H9 (cell line): ENCODE measurements at regions not wholly inside any gene's neighbourhood (a gene's known extent, or its start where the extent isn't known, plus 50 kb on each side); places are given as distances from the start of the nearest gene placed in this dataset.

Source experiments
- DNase-seq: peaks from one replicate; pipeline ENCODE4 v3.0.0-alpha.2; 2017
- H2AFZ ChIP-seq: one replicate; pipeline ENCODE4 v1.6.1; 2013; ENCODE audit warnings: mild to moderate bottlenecking, low read length, control low read depth, moderate library complexity
- H2AK5ac ChIP-seq: 2 replicates; pipeline ENCODE4 v1.6.1; 2013; ENCODE audit warnings: low read length, control low read depth, mixed read lengths; ENCODE audit not compliant: insufficient read length
- H2BK120ac ChIP-seq: one replicate; pipeline ENCODE4 v1.6.1; 2013; ENCODE audit warnings: low read depth, mild to moderate bottlenecking, low read length, control low read depth, inconsistent platforms; ENCODE audit not compliant: poor library complexity, severe bottlenecking
- H2BK12ac ChIP-seq: 2 replicates; pipeline ENCODE4 v1.6.1; 2013; ENCODE audit warnings: low read length, control low read depth, mixed read lengths, low read depth; ENCODE audit not compliant: insufficient read length
- H2BK15ac ChIP-seq: 2 replicates; pipeline ENCODE4 v1.6.1; 2013; ENCODE audit warnings: low read depth, low read length, control low read depth
- H2BK20ac ChIP-seq: one replicate; pipeline ENCODE4 v1.6.1; 2013; ENCODE audit warnings: low read depth, mild to moderate bottlenecking, low read length, control low read depth, inconsistent platforms; ENCODE audit not compliant: poor library complexity, severe bottlenecking
- H2BK5ac ChIP-seq: 2 replicates; pipeline ENCODE4 v1.6.1; 2013; ENCODE audit warnings: low read length, control low read depth, mixed read lengths; ENCODE audit not compliant: insufficient read length
- H3K14ac ChIP-seq: 2 replicates; pipeline ENCODE4 v1.6.1; 2013; ENCODE audit warnings: low read length, control low read depth; ENCODE audit not compliant: insufficient read depth
- H3K18ac ChIP-seq: 2 replicates; pipeline ENCODE4 v1.6.1; 2013; ENCODE audit warnings: low read depth, mild to moderate bottlenecking, mixed read lengths, low read length, control low read depth; ENCODE audit not compliant: insufficient read length
- H3K23ac ChIP-seq: 2 replicates; pipeline ENCODE4 v1.6.1; 2013; ENCODE audit warnings: low read length, control low read depth, mixed read lengths, low read depth; ENCODE audit not compliant: insufficient read length
- H3K23me2 ChIP-seq: 2 replicates; pipeline ENCODE4 v1.6.1; 2013; ENCODE audit warnings: low read depth, mild to moderate bottlenecking, mixed read lengths, low read length, control low read depth; ENCODE audit not compliant: insufficient read length, poor library complexity, severe bottlenecking
- H3K27ac ChIP-seq: 2 replicates; pipeline ENCODE4 v1.5.1; 2013; ENCODE audit warnings: low read length, control low read depth, mixed read lengths, low read depth; ENCODE audit not compliant: insufficient read length
- H3K27me3 ChIP-seq: 2 replicates; pipeline ENCODE4 v1.6.1; 2013; ENCODE audit warnings: low read length, control low read depth, inconsistent platforms; ENCODE audit not compliant: insufficient read depth
- H3K4ac ChIP-seq: 2 replicates; pipeline ENCODE4 v1.6.1; 2013; ENCODE audit warnings: low read depth, mild to moderate bottlenecking, control low read depth, inconsistent platforms, low read length, moderate library complexity
- H3K4me1 ChIP-seq: 2 replicates; pipeline ENCODE4 v1.6.1; 2013; ENCODE audit warnings: low read length, control low read depth, inconsistent platforms; ENCODE audit not compliant: insufficient read depth
- H3K4me2 ChIP-seq: 2 replicates; pipeline ENCODE4 v1.6.1; 2013; ENCODE audit warnings: low read length, control low read depth, mixed read lengths; ENCODE audit not compliant: insufficient read length, insufficient read depth
- H3K56ac ChIP-seq: 2 replicates; pipeline ENCODE4 v1.6.1; 2013; ENCODE audit warnings: low read depth, mild to moderate bottlenecking, mixed read lengths, low read length, control low read depth; ENCODE audit not compliant: insufficient read length
- H3K79me1 ChIP-seq: 2 replicates; pipeline ENCODE4 v1.6.1; 2013; ENCODE audit warnings: low read depth, mild to moderate bottlenecking, moderate library complexity, low read length, control low read depth, inconsistent platforms; ENCODE audit not compliant: insufficient read depth, poor library complexity, severe bottlenecking
- H3K79me2 ChIP-seq: 2 replicates; pipeline ENCODE4 v1.6.1; 2013; ENCODE audit warnings: low read length, control low read depth, inconsistent platforms; ENCODE audit not compliant: insufficient read depth
- H3K9ac ChIP-seq: 2 replicates; pipeline ENCODE4 v1.6.1; 2013; ENCODE audit warnings: low read length, control low read depth, mixed read lengths; ENCODE audit not compliant: insufficient read length; ENCODE audit errors: extremely low read depth
- H3K9me3 ChIP-seq: one replicate; pipeline ENCODE4 v1.6.1; 2013; ENCODE audit warnings: low read depth, low read length, inconsistent platforms; ENCODE audit not compliant: control insufficient read depth
- H3T11ph ChIP-seq: one replicate; pipeline ENCODE4 v1.6.1; 2013; ENCODE audit warnings: mild to moderate bottlenecking, low read length, control low read depth, inconsistent platforms
- H4K20me1 ChIP-seq: one replicate; pipeline ENCODE4 v1.6.1; 2013; ENCODE audit not compliant: control insufficient read depth, insufficient read length, insufficient read depth
- H4K5ac ChIP-seq: 2 replicates; pipeline ENCODE4 v1.6.1; 2013; ENCODE audit warnings: low read depth, mild to moderate bottlenecking, mixed read lengths, low read length, control low read depth; ENCODE audit not compliant: insufficient read length
- H4K8ac ChIP-seq: replicated peaks from 2 replicates; pipeline ENCODE4 v1.6.1; 2013; ENCODE audit warnings: low read length, control low read depth, mixed read lengths, low read depth; ENCODE audit not compliant: insufficient read length
- H4K91ac ChIP-seq: 2 replicates; pipeline ENCODE4 v1.6.1; 2013; ENCODE audit warnings: low read depth, mild to moderate bottlenecking, moderate library complexity, mixed read lengths, low read length, control low read depth; ENCODE audit not compliant: insufficient read length
- H3K27ac Mint-ChIP-seq, 3 experiments: 2 replicates in 2 of 3; 3 replicates in 1 of 3; pipeline ENCODE4 v1.8.0; 2020 to 2021; ENCODE audit warnings: mixed read lengths in 3 of 3, mild to moderate bottlenecking in 1 of 3, moderate library complexity in 1 of 3
- H3K27me3 Mint-ChIP-seq: 2 replicates; pipeline ENCODE4 v1.8.0; 2021; ENCODE audit warnings: low read depth, mild to moderate bottlenecking, moderate library complexity, mixed read lengths
- H3K36me3 Mint-ChIP-seq, 3 experiments: 2 replicates in 2 of 3; 3 replicates in 1 of 3; pipeline ENCODE4 v1.8.0; 2020 to 2021; ENCODE audit warnings: low read depth in 3 of 3, mixed read lengths in 3 of 3; ENCODE audit not compliant: insufficient read depth in 1 of 3
- H3K4me1 Mint-ChIP-seq, 2 experiments: 2 replicates each; pipeline ENCODE4 v1.8.0; 2020; ENCODE audit warnings: mixed read lengths in 2 of 2
- H3K4me3 Mint-ChIP-seq, 2 experiments: 2 replicates in 1 of 2; 3 replicates in 1 of 2; pipeline ENCODE4 v1.8.0; 2020 to 2021; ENCODE audit warnings: mild to moderate bottlenecking in 2 of 2, mixed read lengths in 2 of 2, moderate library complexity in 1 of 2
- H3K9me3 Mint-ChIP-seq, 2 experiments: 2 replicates in 1 of 2; 3 replicates in 1 of 2; pipeline ENCODE4 v1.8.0; 2020; ENCODE audit warnings: mild to moderate bottlenecking in 2 of 2, mixed read lengths in 2 of 2, moderate library complexity in 1 of 2
- CTCF ChIP-seq: fragments of 200-600 bp; sonication (generic); conservative IDR thresholded peaks from 3 replicates; pipeline ENCODE4 v1.8.0; 2021; ENCODE audit warnings: antibody characterized with exemption, mild to moderate bottlenecking
- WGBS: extraction: QIAGEN DNeasy Blood & Tissue Kit; methylation state at CpG from one replicate; pipeline ENCODE4 v1.1.7; 2013; ENCODE audit warnings: missing lambda C conversion rate, low lambda C conversion rate, mixed read lengths; ENCODE audit not compliant: insufficient read length; ENCODE audit errors: extremely low coverage; 5-methylcytosine and 5-hydroxymethylcytosine counted together

GRCh38 chr1:199264911-199265310 is 626.1 kb downstream of the PTPRC start:
- Histone ChIP-seq H3K23ac (no peak overlapping the region), H3K4me2 (no peak overlapping the region), H3K27ac (no peak overlapping the region), H3K14ac (no peak overlapping the region), H2AFZ (no peak overlapping the region), H3K79me1 (no peaks in the 10 kb centered on the region), H3K4ac (no peak overlapping the region), H4K8ac (no peak overlapping the region), H2BK15ac (no peak overlapping the region), H3K9ac (no peak overlapping the region), H4K91ac (no peak overlapping the region), H2BK120ac (no peak overlapping the region), H3K23me2 (no peaks in the 10 kb centered on the region), H3K79me2 (no peaks in the 10 kb centered on the region), H2BK20ac (no peak overlapping the region), H3K27me3 (no peaks in the 10 kb centered on the region), H2BK5ac (no peak overlapping the region), H3K9me3 (no peaks in the 10 kb centered on the region), H3K18ac (no peak overlapping the region), H4K5ac (no peak overlapping the region), H3K4me1 (no peaks in the 10 kb centered on the region), H3K56ac (no peak overlapping the region), H3T11ph (no peak overlapping the region), H2BK12ac (no peak overlapping the region), H2AK5ac (no peak overlapping the region), H4K20me1 (no peaks in the 10 kb centered on the region)
- no peaks in the 10 kb centered on the region for H3K4me1 Mint-ChIP-seq
- H3K27me3 Mint-ChIP-seq = no peaks in the 10 kb centered on the region
- no peaks in the 10 kb centered on the region for H3K9me3 Mint-ChIP-seq
- no peak overlapping the region for H3K4me3 Mint-ChIP-seq
- TF ChIP-seq CTCF = no peak
- no peak overlapping the region for H3K27ac Mint-ChIP-seq
- DNase-seq = no peak
- no CpG with 5 or more reads among the region's 1 CpG for WGBS
- H3K36me3 Mint-ChIP-seq = no peaks in the 10 kb centered on the region
